Nephron progenitor cell (in vitro differentiated cells): ENCODE measurements at regions not wholly inside any gene's neighbourhood (a gene's known extent, or its start where the extent isn't known, plus 50 kb on each side); places are given as distances from the start of the nearest gene placed in this dataset.

Source experiments
- DNase-seq: peaks from one replicate; pipeline ENCODE4 v3.0.0; 2021
- H3K27ac Mint-ChIP-seq: 2 replicates; pipeline ENCODE4 v1.8.0; 2021; ENCODE audit warnings: mild to moderate bottlenecking, moderate library complexity, mixed read lengths
- H3K27me3 Mint-ChIP-seq: 2 replicates; pipeline ENCODE4 v1.8.0; 2021; ENCODE audit warnings: mild to moderate bottlenecking, low read depth, mixed read lengths; ENCODE audit not compliant: poor library complexity
- H3K36me3 Mint-ChIP-seq: 2 replicates; pipeline ENCODE4 v1.8.0; 2021; ENCODE audit warnings: low read depth, mixed read lengths
- H3K4me1 Mint-ChIP-seq: 2 replicates; pipeline ENCODE4 v1.8.0; 2021; ENCODE audit warnings: mixed read lengths
- H3K4me3 Mint-ChIP-seq: 2 replicates; pipeline ENCODE4 v1.8.0; 2021; ENCODE audit warnings: mild to moderate bottlenecking, moderate library complexity, mixed read lengths
- H3K9me3 Mint-ChIP-seq: 2 replicates; pipeline ENCODE4 v1.8.0; 2021; ENCODE audit warnings: mild to moderate bottlenecking, moderate library complexity, mixed read lengths
- CTCF ChIP-seq: fragments of 200-600 bp; sonication (generic); IDR thresholded peaks from 2 replicates; pipeline ENCODE4 v1.5.0; 2021; ENCODE audit warnings: antibody characterized with exemption

DNA sequence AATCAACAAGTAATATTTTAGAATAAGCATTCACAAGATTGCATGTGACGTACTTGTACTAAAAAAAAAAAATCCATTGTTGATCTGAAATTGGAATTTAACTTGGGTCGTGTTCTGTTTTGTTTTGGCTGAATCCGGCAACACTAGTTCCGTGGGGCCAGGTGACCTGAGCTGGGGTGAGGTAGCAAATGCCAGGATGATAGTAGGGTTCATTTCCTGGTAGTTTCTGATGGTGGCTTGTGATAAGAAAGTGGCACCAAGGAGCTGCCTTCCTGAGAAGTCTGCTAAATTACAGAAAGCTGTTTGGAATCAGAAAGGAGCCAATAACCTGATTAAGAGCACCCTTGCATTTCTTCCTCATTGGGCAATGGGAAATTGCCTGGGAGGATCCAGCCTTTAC, 126.4 kb upstream of the DLX2 start:
- Mint-ChIP-seq H3K4me1 (peaks cover 50% of the 10 kb centered on the region), H3K4me3 (no peak overlapping the region), H3K27ac (no peak overlapping the region), H3K36me3 (no peaks in the 10 kb centered on the region), H3K9me3 (no peaks in the 10 kb centered on the region), H3K27me3 (peaks cover 15% of the 10 kb centered on the region)
- DNase-seq = no peak
- no peak for TF ChIP-seq CTCF

- no peak for TF ChIP-seq CTCF
- H3K27ac Mint-ChIP-seq = no peak overlapping the region
- H3K36me3 Mint-ChIP-seq = no peaks in the 10 kb centered on the region
- no peaks in the 10 kb centered on the region for H3K9me3 Mint-ChIP-seq
- peaks cover 62% of the 10 kb centered on the region for H3K4me1 Mint-ChIP-seq
- peaks cover 28% of the 10 kb centered on the region for H3K27me3 Mint-ChIP-seq
- no peak for DNase-seq
- no peak overlapping the region for H3K4me3 Mint-ChIP-seq
These were observed 127.7 kb upstream of the DLX2 start for GRCh38 chr2:172230332-172230888.

GRCh38 chr2:172230889-172231401, 128.2 kb upstream of the DLX2 start:
- peak overlapping the region; percentile 52 for H3K27ac Mint-ChIP-seq
- H3K4me1 Mint-ChIP-seq = peaks cover 65% of the 10 kb centered on the region
- DNase-seq = peak; percentile 15
- no peaks in the 10 kb centered on the region for H3K9me3 Mint-ChIP-seq
- H3K36me3 Mint-ChIP-seq = no peaks in the 10 kb centered on the region
- H3K27me3 Mint-ChIP-seq = peaks cover 33% of the 10 kb centered on the region
- TF ChIP-seq CTCF = no peak
- H3K4me3 Mint-ChIP-seq = no peak overlapping the region

DNA sequence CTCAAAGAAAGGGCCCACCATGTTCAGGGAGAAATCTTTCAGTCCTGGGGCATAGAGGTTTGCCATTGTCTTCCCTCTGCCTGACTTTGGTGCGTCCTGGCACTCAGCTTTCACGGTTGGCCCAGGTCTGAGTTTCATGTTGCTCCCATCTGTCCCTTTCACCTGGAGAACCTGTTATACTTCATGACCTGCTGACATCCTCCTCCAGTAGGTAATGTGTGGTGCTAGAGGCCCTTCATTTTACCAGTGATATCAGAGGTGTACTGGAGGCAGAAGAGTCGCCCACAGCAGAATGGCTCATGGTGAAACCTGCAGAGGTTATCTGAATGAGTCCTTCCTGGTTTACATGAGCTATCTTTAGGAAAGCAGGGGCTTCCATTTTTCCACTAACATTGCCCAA, 128.8 kb upstream of the DLX2 start:
- Mint-ChIP-seq H3K27me3 (peaks cover 39% of the 10 kb centered on the region), H3K4me1 (peaks cover 65% of the 10 kb centered on the region)
- no peak for DNase-seq

GRCh38 chr2:172232708-172233396, 130.2 kb upstream of the DLX2 start:
- peaks cover 49% of the 10 kb centered on the region for H3K27me3 Mint-ChIP-seq
- H3K27ac Mint-ChIP-seq = peak overlapping the region; percentile 23
- H3K4me1 Mint-ChIP-seq = peaks cover 65% of the 10 kb centered on the region
- no peaks in the 10 kb centered on the region for H3K36me3 Mint-ChIP-seq
- peak; percentile 35 for DNase-seq
- no peaks in the 10 kb centered on the region for H3K9me3 Mint-ChIP-seq
- peak overlapping the region; percentile 39 for H3K4me3 Mint-ChIP-seq
- no peak for TF ChIP-seq CTCF

More for the DNA sequence above, 128.8 kb upstream of the DLX2 start:
- Mint-ChIP-seq H3K36me3 (no peaks in the 10 kb centered on the region), H3K27ac (no peak overlapping the region), H3K9me3 (no peaks in the 10 kb centered on the region), H3K4me3 (no peak overlapping the region)
- TF ChIP-seq CTCF = no peak
